DMS153 (cell line): ENCODE measurements at regions not wholly inside any gene's neighbourhood (a gene's known extent, or its start where the extent isn't known, plus 50 kb on each side); places are given as distances from the start of the nearest gene placed in this dataset.

ENCODE experiments used
- DNase-seq: peaks from one replicate; lab custom pipeline; 2025; lab: John Stamatoyannopoulos, UW

GRCh38 chr10:128930515-128930914 is 536.5 kb upstream of the MGMT start:
- no peak for DNase-seq

DNA sequence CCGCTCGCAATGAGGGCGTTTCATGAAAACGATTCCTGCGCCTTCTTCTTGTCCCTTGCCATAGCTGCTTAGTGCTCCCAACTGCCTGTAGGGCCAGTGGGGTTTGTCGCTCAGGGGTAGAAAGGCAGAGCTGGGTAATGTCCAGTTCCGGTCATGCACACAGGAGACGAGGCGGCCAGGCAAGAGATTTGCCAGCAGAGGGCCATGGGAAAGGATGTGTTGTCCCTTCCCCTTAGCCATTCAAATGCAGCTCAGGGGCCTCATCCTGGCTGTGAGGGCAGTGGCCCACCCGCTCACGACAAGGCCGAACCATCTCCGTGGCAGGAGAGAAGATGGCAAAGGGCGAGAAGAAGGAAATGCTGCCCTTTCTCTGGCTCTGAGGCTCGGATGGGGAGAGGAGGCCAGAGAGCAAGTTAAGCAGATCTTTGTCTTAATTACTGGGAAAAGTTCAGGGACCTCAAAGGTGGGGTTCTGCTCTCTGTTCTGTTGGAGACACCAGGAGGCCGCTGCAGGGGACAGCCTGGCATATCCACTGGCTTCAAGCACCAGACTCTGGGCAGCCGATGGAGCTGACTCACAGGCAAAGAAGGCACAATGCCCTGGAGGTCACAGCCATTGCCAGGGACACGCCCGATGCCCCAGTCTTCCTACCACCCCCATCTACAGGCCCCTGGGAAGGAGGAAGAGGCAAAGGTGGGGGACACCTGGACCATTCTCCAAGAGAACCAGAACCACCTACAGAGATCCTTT is 534.8 kb upstream of the MGMT start:
- no peak for DNase-seq

- DNase-seq: no peak
Observed at GRCh38 chr10:128934492-128934891, 532.5 kb upstream of the MGMT start.

DNA sequence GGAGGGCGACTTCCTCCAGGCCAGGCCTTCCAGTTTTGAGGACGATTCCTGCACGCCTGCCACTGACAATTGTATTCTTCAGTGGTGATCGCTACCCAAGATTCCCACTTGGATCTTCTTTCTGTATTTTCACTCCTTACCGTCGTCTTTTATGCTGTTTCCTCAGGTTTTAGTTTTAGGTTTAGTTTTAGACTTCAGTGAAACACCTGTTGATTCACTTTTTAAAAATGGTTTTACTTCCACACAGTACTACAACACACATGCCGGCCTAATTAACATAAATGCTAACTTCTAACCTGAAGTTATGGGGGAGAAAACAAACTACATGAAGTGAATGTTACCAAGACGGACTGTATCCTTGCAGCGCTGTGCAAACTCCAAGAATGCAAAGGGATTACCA is 530.6 kb upstream of the MGMT start:
- no peak for DNase-seq

DNA sequence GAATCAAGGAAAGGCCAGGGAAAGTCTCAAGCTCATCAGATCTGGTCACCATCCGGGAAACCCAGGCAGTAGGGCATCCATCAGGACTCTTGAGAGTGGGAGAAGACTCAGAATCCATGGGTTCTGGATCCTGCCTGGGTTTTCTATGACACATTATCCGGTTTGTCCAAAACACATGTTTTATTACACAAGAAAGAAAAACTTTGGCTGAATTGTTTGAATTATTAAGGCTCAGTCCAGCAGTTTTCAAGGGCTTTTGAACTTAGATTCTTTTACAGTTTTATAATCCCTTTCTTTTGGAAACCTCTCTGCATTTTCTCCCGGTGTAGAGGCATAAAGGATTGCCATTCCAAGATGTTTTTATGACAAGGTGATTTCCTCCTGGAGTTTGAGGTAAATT is 528.5 kb upstream of the MGMT start:
- no peak for DNase-seq

DNA sequence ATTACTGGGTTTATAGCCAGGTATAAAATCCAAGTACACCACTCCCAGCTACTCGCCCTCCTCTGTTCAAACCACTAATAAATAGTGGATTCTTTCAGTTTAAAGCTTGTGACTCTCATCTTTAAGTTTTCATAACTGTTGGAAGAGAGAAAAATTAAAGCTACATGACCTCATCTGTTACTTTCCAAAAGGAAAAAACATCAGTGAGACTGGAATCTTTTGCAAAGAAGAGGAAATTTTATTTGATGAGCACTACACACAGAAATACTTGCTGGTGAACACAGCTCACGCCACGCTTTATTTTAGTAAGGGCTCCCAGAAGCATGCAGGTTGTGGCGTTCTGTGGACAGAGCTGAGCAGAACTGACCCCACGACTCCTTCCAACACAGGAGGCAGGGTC is 527.0 kb upstream of the MGMT start:
- DNase-seq: no peak

DNA sequence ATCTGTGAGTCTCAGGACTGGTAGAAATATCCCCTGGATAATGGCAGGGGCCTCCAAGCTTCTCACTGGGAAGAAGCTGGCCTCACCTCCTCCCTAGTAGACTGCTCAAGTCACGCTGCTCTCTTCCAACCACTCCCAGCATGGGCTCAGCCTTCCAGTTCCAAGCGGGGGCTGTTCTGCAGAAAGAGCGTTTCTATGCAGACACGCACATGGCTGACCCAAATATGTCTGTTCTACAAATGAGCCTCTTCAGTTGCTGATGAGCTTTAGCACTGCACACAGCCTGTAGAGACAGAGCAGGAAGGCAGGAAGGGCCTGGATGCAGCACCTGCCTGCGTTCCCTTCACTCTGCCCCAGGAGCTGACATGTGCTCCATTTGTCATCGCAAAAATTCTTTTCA is 523.9 kb upstream of the MGMT start:
- DNase-seq: no peak

DNA sequence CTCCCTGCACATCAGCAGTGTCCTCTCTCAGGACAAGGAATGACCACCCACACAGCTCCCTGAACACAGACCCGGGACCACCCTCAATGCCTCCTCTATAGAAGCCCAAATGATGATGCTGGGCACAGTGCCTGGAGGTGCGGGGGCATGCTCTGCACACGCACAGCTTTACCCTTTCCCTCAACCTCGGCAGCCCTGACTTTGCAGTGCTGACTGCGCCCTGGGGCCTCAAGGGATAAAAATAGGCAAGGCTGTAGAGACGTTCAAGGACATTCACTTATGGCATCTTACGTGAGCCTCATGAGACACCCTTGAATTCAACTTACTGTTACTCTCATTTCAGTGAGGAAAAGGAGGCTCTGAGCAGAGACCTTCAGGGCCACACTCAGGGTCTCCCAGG is 521.6 kb upstream of the MGMT start:
- no peak for DNase-seq

DNA sequence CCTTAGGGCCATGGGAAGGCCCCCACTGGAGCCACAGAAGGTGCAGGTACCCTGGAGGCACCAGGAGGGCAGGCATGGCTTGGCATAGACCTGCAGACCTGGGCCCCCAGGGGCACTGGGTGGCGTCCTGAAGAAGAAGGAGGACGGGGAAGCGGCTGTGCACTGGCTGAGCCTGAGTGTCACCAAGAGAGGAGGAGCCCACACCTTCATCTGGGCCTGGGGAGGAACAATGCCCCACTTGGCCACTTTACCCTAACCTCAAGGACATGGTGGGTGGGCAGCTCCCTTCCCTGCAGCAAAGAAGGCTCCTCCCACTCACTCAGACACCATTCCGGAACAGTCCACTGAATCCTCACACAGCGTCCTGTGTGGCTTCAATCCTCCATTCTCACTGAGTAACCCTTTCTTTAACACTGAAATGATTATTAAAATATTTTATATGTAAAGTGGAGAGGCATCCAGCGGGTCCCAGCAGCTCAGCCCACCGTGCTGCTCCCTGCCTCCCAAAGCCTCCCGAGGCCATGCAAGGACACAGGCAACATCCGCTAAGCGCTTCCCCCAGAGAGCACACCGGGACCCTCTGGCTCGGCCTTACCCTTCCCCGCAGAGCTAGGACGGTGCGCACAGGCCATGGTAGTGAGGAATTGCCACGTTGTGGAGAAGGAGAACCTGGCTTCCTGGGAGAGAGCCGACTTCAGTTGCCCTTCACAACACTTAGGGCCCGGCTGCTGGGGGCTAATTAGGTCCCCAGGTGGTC is 516.7 kb upstream of the MGMT start:
- no peak for DNase-seq

GRCh38 chr10:128950916-128951275 is 516.1 kb upstream of the MGMT start:
- DNase-seq: no peak

- no peak for DNase-seq
Observed at GRCh38 chr10:128952856-128953255, 514.2 kb upstream of the MGMT start.

GRCh38 chr10:128956149-128956548 is 510.9 kb upstream of the MGMT start:
- no peak for DNase-seq

- DNase-seq: no peak
Observed at GRCh38 chr10:128957221-128957620, 509.8 kb upstream of the MGMT start.

DNA sequence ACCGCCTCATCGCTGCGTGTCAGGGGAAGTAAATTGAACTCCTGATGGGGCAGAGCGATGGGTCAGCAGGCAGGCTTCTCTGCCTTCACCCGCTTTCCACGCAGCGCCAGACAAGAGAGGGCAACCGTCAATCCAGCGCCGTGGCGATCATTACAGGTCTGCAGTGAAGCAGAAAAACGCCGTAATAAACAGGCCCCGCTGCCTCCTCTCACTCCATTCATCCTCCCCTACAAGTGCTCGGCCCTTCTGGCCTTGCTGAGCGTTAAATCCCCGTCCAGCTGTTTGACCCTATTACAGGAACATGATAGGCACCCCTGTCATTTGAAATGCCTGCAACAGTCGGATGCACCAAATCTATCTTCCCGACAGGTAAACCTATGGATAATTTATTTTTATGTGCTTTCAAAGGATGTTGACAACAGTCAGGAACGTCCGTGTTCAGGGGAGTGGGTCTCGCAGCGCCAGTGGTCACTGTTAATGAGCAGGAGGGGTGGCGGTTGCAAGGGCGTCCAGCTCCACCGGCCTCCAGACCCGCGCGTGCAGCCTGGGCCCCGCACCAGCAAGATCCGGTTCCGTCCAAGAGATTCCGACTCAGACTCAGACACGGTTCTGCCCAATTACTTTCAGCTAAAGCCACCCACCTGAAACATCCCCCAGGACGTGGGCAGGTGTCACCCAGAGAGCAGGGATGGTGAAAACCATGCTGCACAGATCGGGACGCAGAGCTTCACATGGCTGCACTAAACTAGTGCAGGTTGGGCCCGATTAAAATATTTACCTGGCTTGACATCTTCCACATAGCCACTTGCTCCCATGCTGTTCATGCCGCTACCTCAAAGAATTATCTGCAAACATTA is 508.0 kb upstream of the MGMT start:
- no peak for DNase-seq

GRCh38 chr10:128959746-128960145 is 507.3 kb upstream of the MGMT start:
- no peak for DNase-seq

GRCh38 chr10:128960517-128960916 is 506.5 kb upstream of the MGMT start:
- no peak for DNase-seq

GRCh38 chr10:128962182-128962581 is 504.9 kb upstream of the MGMT start:
- DNase-seq: no peak

- no peak for DNase-seq
Observed at GRCh38 chr10:128963211-128964099, 503.6 kb upstream of the MGMT start.

DNA sequence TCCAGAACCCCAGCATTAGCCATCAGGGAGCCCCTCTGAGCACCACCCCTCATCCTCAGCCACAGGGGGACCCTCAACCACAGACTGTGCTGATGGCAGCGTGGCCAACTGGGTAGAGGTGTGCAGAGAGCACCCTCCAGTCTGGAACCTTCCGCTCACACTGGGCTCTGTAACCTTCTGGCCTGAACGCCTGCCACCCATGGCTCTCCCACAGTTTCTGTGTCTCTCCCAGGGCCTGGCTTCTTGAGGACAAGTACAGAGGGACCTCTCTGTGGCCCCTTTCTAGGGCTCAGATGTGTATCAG is 503.0 kb upstream of the MGMT start:
- DNase-seq: no peak

DNA sequence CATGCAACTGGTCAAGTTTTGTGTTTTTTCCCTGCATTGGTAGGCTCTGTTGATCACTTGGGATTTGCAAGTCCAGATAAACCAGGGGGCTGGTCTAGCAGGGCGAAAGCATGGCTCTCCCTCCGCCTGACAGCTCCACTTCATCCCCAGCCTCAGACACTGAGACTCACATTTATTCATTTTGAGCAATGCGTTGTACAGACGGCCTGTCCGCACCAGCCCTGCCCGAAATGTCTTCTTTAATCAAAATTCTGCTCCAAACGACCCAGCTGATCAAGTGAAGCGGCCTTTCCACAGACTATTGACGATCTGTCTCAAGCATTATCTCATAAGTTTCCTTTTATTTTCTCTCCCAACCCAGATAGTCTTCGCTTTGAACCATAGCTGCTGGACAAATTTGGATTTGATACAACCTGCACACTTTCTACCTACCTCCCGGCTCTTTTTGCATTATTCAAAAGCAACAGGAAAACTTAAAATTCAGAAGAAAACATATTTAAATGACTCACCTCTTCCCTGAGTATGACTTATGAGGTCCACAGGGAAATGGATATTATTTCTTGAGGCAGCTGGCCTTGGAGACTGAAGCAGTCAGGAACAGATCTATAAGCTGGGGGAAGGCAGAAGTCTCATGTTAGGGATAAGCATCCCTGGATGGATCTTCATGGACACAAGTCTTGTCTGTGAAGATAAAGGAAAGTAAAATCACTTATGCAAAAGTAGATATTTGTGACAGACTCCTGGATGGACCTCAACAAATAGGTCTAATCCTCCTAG is 498.9 kb upstream of the MGMT start:
- no peak for DNase-seq

DNA sequence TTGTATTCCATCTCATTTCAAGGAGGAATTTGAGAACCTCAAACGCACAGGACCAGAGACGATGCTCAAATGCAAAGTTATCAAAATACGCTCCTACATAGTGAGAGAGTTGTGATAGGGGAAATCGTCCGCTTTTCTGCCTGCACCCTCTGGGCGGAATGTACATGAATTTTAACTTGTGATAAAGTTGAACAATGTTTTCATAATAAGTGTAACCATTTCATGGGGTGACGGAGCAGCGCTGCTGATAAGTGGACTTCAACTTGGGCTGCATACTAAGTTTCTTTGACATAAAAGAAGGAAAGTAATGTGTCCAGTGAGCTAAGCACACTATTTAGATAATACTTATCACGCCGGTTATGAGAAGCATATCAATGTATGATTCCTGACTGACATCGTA is 497.5 kb upstream of the MGMT start:
- no peak for DNase-seq
